H1 (cell line): ENCODE measurements at regions not wholly inside any gene's neighbourhood (a gene's known extent, or its start where the extent isn't known, plus 50 kb on each side); places are given as distances from the start of the nearest gene placed in this dataset.

Source experiments
- CTCF ChIA-PET: fragments of 300-600 bp; sonication (Branson Sonifier 250); formaldehyde crosslinking; loops from one replicate; lab custom pipeline; 2021; ENCODE audit not compliant: partially characterized antibody; lab: Charles Lee
- POLR2A ChIA-PET: fragments of 300-600 bp; sonication (Branson Sonifier 250); formaldehyde crosslinking; loops from one replicate; lab custom pipeline; 2021; ENCODE audit warnings: inconsistent platforms; ENCODE audit not compliant: partially characterized antibody; lab: Charles Lee
- DNase-seq, 2 experiments: peaks; one replicate each; pipeline versions ENCODE4 v3.0.0 to v3.0.0-alpha.2; 2010 to 2022; ENCODE audit warnings: low spot score in 2 of 2, low read depth in 1 of 2, mixed read lengths in 1 of 2
- FAIRE-seq: peaks from 2 replicates; lab custom pipeline; 2011; peaks lifted over from hg19 to GRCh38; lab: Jason Lieb, UNC
- H2AFZ ChIP-seq: 2 replicates; pipeline ENCODE4 v1.8.1; 2012; ENCODE audit warnings: low read length, inconsistent platforms
- H2AK5ac ChIP-seq: 2 replicates; pipeline ENCODE4 v1.6.1; 2013; ENCODE audit warnings: low read depth, low read length
- H2BK120ac ChIP-seq: replicated peaks from 2 replicates; pipeline ENCODE3; 2013; ENCODE audit warnings: low read depth, low read length, inconsistent platforms
- H2BK12ac ChIP-seq: 2 replicates; pipeline ENCODE4 v1.6.1; 2013; ENCODE audit warnings: low read depth, low read length
- H2BK15ac ChIP-seq: 2 replicates; pipeline ENCODE4 v1.6.1; 2013; ENCODE audit warnings: low read length
- H2BK20ac ChIP-seq: 2 replicates; pipeline ENCODE4 v1.6.1; 2013; ENCODE audit warnings: low read length
- H2BK5ac ChIP-seq: 2 replicates; pipeline ENCODE4 v1.6.1; 2013; ENCODE audit warnings: low read depth, low read length
- H3K14ac ChIP-seq: 2 replicates; pipeline ENCODE4 v1.6.1; 2013; ENCODE audit warnings: inconsistent platforms; ENCODE audit not compliant: insufficient read length
- H3K18ac ChIP-seq: 2 replicates; pipeline ENCODE4 v1.6.1; 2013; ENCODE audit warnings: low read length; ENCODE audit errors: extremely low read depth
- H3K23ac ChIP-seq: 2 replicates; pipeline ENCODE4 v1.6.1; 2013; ENCODE audit warnings: inconsistent platforms; ENCODE audit not compliant: insufficient read length
- H3K23me2 ChIP-seq: 2 replicates; pipeline ENCODE4 v1.6.1; 2013; ENCODE audit warnings: low read depth, low read length
- H3K27ac ChIP-seq: 2 replicates; pipeline ENCODE4 v1.6.1; 2011; ENCODE audit warnings: low read depth, low read length, inconsistent platforms
- H3K27me3 ChIP-seq, 4 experiments: replicated peaks in 1 of 4; 1 replicate in 1 of 4; 2 replicates in 3 of 4; pipeline versions ENCODE4 v1.6.1 to v1.8.1; 2011 to 2013; ENCODE audit warnings: low read length in 3 of 4, mild to moderate bottlenecking in 3 of 4, inconsistent platforms in 2 of 4, mixed read lengths in 2 of 4, moderate library complexity in 1 of 4; ENCODE audit not compliant: control insufficient read depth in 3 of 4, insufficient read depth in 3 of 4; ENCODE audit errors: extremely low read depth in 1 of 4
- H3K36me3 ChIP-seq, 4 experiments: 2 replicates each; pipeline versions ENCODE4 v1.6.1 to v1.8.1; 2011 to 2013; ENCODE audit warnings: mild to moderate bottlenecking in 4 of 4, low read length in 3 of 4, moderate library complexity in 2 of 4, control low read depth in 1 of 4, inconsistent platforms in 1 of 4; ENCODE audit not compliant: insufficient read depth in 4 of 4, control insufficient read depth in 2 of 4
- H3K4ac ChIP-seq: replicated peaks from 2 replicates; pipeline ENCODE3; 2013; ENCODE audit warnings: low read length, low read depth, mixed read lengths, inconsistent platforms; ENCODE audit not compliant: insufficient read length
- H3K4me1 ChIP-seq, 4 experiments: replicated peaks in 1 of 4; 1 replicate in 1 of 4; 2 replicates in 3 of 4; pipeline versions ENCODE4 v1.6.1 to v1.8.1; 2011 to 2013; ENCODE audit warnings: low read length in 3 of 4, inconsistent platforms in 2 of 4, mixed read lengths in 1 of 4; ENCODE audit not compliant: insufficient read depth in 4 of 4, control insufficient read depth in 3 of 4
- H3K4me2 ChIP-seq, 2 experiments: 2 replicates each; pipeline versions ENCODE4 v1.6.1 to v1.8.1; 2011 to 2013; ENCODE audit warnings: low read depth in 2 of 2, low read length in 2 of 2, control low read depth in 1 of 2, inconsistent platforms in 1 of 2, mild to moderate bottlenecking in 1 of 2; ENCODE audit not compliant: insufficient read depth in 1 of 2
- H3K4me3 ChIP-seq, 4 experiments: fragments of 200-600, 300-600 bp in 1 of 4; sonication (generic), shearing (Covaris generic), sonication (Bioruptor Twin) in 1 of 4; 2 replicates each; pipeline versions ENCODE4 v1.5.1 to v1.8.1; 2011 to 2016; ENCODE audit warnings: low read length in 4 of 4, low read depth in 3 of 4, control low read depth in 2 of 4, inconsistent platforms in 2 of 4, mild to moderate bottlenecking in 2 of 4, mixed read lengths in 1 of 4, moderate library complexity in 1 of 4; ENCODE audit not compliant: insufficient read depth in 2 of 4; ENCODE audit errors: extremely low read depth in 1 of 4
- H3K56ac ChIP-seq: replicated peaks from 2 replicates; pipeline ENCODE3; 2013; ENCODE audit warnings: low read depth, mild to moderate bottlenecking, mixed read lengths, low read length, inconsistent platforms; ENCODE audit not compliant: insufficient read length
- H3K79me1 ChIP-seq: 2 replicates; pipeline ENCODE4 v1.6.1; 2013; ENCODE audit warnings: low read depth, low read length, control low read depth
- H3K79me2 ChIP-seq, 2 experiments: 2 replicates each; pipeline versions ENCODE4 v1.6.1 to v1.8.1; 2012 to 2013; ENCODE audit warnings: low read length in 2 of 2, mild to moderate bottlenecking in 2 of 2, inconsistent platforms in 1 of 2; ENCODE audit not compliant: insufficient read depth in 2 of 2, control insufficient read depth in 1 of 2
- H3K9ac ChIP-seq, 4 experiments: replicated peaks in 1 of 4; 1 replicate in 1 of 4; 2 replicates in 3 of 4; pipeline versions ENCODE4 v1.6.1 to v1.8.1; 2011 to 2013; ENCODE audit warnings: low read depth in 3 of 4, low read length in 3 of 4, control low read depth in 2 of 4, mild to moderate bottlenecking in 2 of 4, moderate library complexity in 2 of 4, inconsistent platforms in 1 of 4; ENCODE audit errors: extremely low read depth in 1 of 4
- H3K9me3 ChIP-seq, 2 experiments: 2 replicates each; pipeline versions ENCODE4 v1.6.1 to v1.8.1; 2012 to 2013; ENCODE audit warnings: mild to moderate bottlenecking in 2 of 2, moderate library complexity in 2 of 2, control low read depth in 1 of 2, inconsistent platforms in 1 of 2, low read depth in 1 of 2, low read length in 1 of 2, mixed read lengths in 1 of 2; ENCODE audit not compliant: insufficient read depth in 2 of 2
- H4K20me1 ChIP-seq, 2 experiments: replicated peaks in 1 of 2; 2 replicates each; pipeline versions ENCODE3 to v1.8.1; 2011 to 2013; ENCODE audit warnings: inconsistent platforms in 2 of 2, low read length in 2 of 2, mild to moderate bottlenecking in 1 of 2; ENCODE audit not compliant: insufficient read depth in 2 of 2, control insufficient read depth in 1 of 2
- H4K5ac ChIP-seq: 2 replicates; pipeline ENCODE4 v1.6.1; 2013; ENCODE audit warnings: low read length, low read depth, mixed read lengths, inconsistent platforms; ENCODE audit not compliant: insufficient read length
- H4K8ac ChIP-seq: 2 replicates; pipeline ENCODE4 v1.8.0; 2013; ENCODE audit warnings: mild to moderate bottlenecking, moderate library complexity, low read length, inconsistent platforms; ENCODE audit not compliant: insufficient read depth; ENCODE audit errors: extremely low read depth
- H4K91ac ChIP-seq: replicated peaks from 2 replicates; pipeline ENCODE3; 2013; ENCODE audit warnings: low read length, mixed read lengths, inconsistent platforms; ENCODE audit not compliant: insufficient read length
- BACH1 ChIP-seq: IDR thresholded peaks from 2 replicates; pipeline ENCODE4 v1.6.1; 2012; ENCODE audit warnings: low read length, improper control_type of control experiment
- CBX5 ChIP-seq: fragments of 300-800, 300-1000 bp; sonication (generic); IDR thresholded peaks from 2 replicates; pipeline ENCODE4 v1.7.1; 2016; ENCODE audit warnings: antibody characterized with exemption, low read length, low read depth
- E2F6 ChIP-seq: IDR thresholded peaks from 2 replicates; pipeline ENCODE4 v1.6.1; 2012; ENCODE audit warnings: inconsistent platforms
- NRF1 ChIP-seq: IDR thresholded peaks from 2 replicates; pipeline ENCODE4 v1.6.1; 2011; ENCODE audit warnings: mild to moderate bottlenecking, low read depth, low read length, improper control_type of control experiment
- POLR2AphosphoS5 ChIP-seq: IDR thresholded peaks from 2 replicates; pipeline ENCODE4 v1.6.1; 2011; ENCODE audit warnings: low read depth, low read length
- TAF7 ChIP-seq: optimal IDR thresholded peaks from 2 replicates; pipeline ENCODE3; 2011; ENCODE audit warnings: low read depth, mild to moderate bottlenecking, inconsistent platforms, low read length, moderate library complexity, borderline replicate concordance
- TCF12 ChIP-seq: IDR thresholded peaks from 2 replicates; pipeline ENCODE4 v1.6.1; 2011; ENCODE audit warnings: low read depth, mild to moderate bottlenecking, low read length
- WGBS, 2 experiments: shearing (Covaris generic) in 1 of 2; methylation state at CpG; one replicate each; pipeline versions ENCODE4 v1.1.6 to v1.1.7; 2013 to 2015; ENCODE audit warnings: low lambda C conversion rate in 2 of 2, mixed read lengths in 2 of 2, inconsistent platforms in 1 of 2, low coverage in 1 of 2, missing lambda C conversion rate in 1 of 2; ENCODE audit not compliant: insufficient replicate concordance in 2 of 2, insufficient coverage in 1 of 2, insufficient read length in 1 of 2; ENCODE audit errors: extremely low coverage in 1 of 2, missing lambda C conversion rate in 1 of 2; 5-methylcytosine and 5-hydroxymethylcytosine counted together

GRCh38 chr4:177187371-177187770 lies 122.3 kb upstream of the NEIL3 start:
- no peaks in the 10 kb centered on the region for H3K79me2 ChIP-seq
- no peak overlapping the region for H3K9ac ChIP-seq
- no peak overlapping the region for H4K5ac ChIP-seq
- no peak overlapping the region for H2BK120ac ChIP-seq
- H2BK15ac ChIP-seq, result no peak overlapping the region
- no peaks in the 10 kb centered on the region for H3K79me1 ChIP-seq
- H3K23me2 ChIP-seq, result no peaks in the 10 kb centered on the region
- H3K4me1 ChIP-seq, result peaks cover 0 to 5% (median 0%) of the 10 kb centered on the region in 4 experiments; a peak in 2 of 7 replicates
- no peak overlapping the region for H4K8ac ChIP-seq
- TF ChIP-seq E2F6 (no peak), CBX5 (no peak), BACH1 (no peak), TAF7 (no peak), POLR2AphosphoS5 (no peak), TCF12 (no peak), NRF1 (no peak)
- POLR2A ChIA-PET, result no interaction called here
- no peak for FAIRE-seq
- CTCF ChIA-PET, result no interaction called here
- H3K27me3 ChIP-seq, result no peaks in the 10 kb centered on the region
- 75% methylated on average over 2 of the region's 2 CpGs; no CpG with 5 or more reads in 1 of the 2 experiments for WGBS, 2 experiments
- H3K4me2 ChIP-seq, result no peak overlapping the region
- no peak overlapping the region for H2BK20ac ChIP-seq
- H2BK12ac ChIP-seq, result no peak overlapping the region
- H3K4me3 ChIP-seq, result no peak overlapping the region
- no peaks in the 10 kb centered on the region for H3K9me3 ChIP-seq
- no peak overlapping the region for H3K4ac ChIP-seq
- H3K23ac ChIP-seq, result no peak overlapping the region
- no peak overlapping the region for H2BK5ac ChIP-seq
- H2AK5ac ChIP-seq, result no peak overlapping the region
- H3K56ac ChIP-seq, result no peak overlapping the region
- H4K91ac ChIP-seq, result no peak overlapping the region
- no peak for DNase-seq
- no peak overlapping the region for H3K18ac ChIP-seq
- no peaks in the 10 kb centered on the region for H4K20me1 ChIP-seq
- no peak overlapping the region for H3K14ac ChIP-seq
- H3K36me3 ChIP-seq, result no peaks in the 10 kb centered on the region
- no peak overlapping the region for H2AFZ ChIP-seq
- H3K27ac ChIP-seq, result no peak overlapping the region
